ENCODE measurements at regions not wholly inside any gene's neighbourhood (a gene's known extent, or its start where the extent isn't known, plus 50 kb on each side); places are given as distances from the start of the nearest gene placed in this dataset.

- Histone ChIP-seq H3K9me3 (ENCODE audit: low read length) (no peaks in the 10 kb centered on the region), H3K4me3 (ENCODE audit: low read length) (no peak overlapping the region), H2AFZ (ENCODE audit: low read length) (no peak overlapping the region), H3F3A (ENCODE audit: low read length, unreplicated experiment) (no peaks in the 10 kb centered on the region), H3K27me3 (ENCODE audit: low read length) (no peaks in the 10 kb centered on the region), H3K36me3 (ENCODE audit: low read depth, low read length) (no peaks in the 10 kb centered on the region), H3K79me2 (ENCODE audit: low read length) (no peaks in the 10 kb centered on the region), H3K4me1 (ENCODE audit: insufficient read depth, low read length) (no peaks in the 10 kb centered on the region), H3K27ac (ENCODE audit: low read length) (no peak overlapping the region), H3K9me2 (replicated peaks; ENCODE audit: low read length) (no peaks in the 10 kb centered on the region), H3K4me2 (ENCODE audit: low read length) (no peak overlapping the region), H4K20me1 (ENCODE audit: low read length) (no peaks in the 10 kb centered on the region), H3K9ac (ENCODE audit: low read length) (no peak overlapping the region)
- ATAC-seq (no peak), DNase-seq (no peak)
- intact Hi-C loops (cut with micrococcal nuclease): no loop called here
- BruUV-seq (replicated peaks): no TSS peak
- POLR2A ChIA-PET (ENCODE audit: unreplicated experiment): no interaction called here
- TF ChIP-seq EZH2phosphoT487 (IDR thresholded peaks at IDR 0.05; ENCODE audit: borderline replicate concordance, low read length): no peak
- TF ChIP-seq EZH2 (IDR thresholded peaks at IDR 0.05; ENCODE audit: low read length, unreplicated experiment): no peak
- no peak for TF ChIP-seq CTCF (conservative IDR thresholded peaks at IDR 0.05; ENCODE audit: low read depth, low read length)
- CTCF ChIA-PET: no interaction called here
Observed at GRCh38 chrX:113726009-113726408, 857.9 kb upstream of the HTR2C start.

GRCh38 chrX:113699939-113700338 lies 859.3 kb upstream of the AMOT start:
- ChIA-PET POLR2A (ENCODE audit: unreplicated experiment) (no interaction called here), CTCF (no interaction called here)
- Histone ChIP-seq H4K20me1 (ENCODE audit: low read length) (no peaks in the 10 kb centered on the region), H3F3A (ENCODE audit: low read length, unreplicated experiment) (no peaks in the 10 kb centered on the region), H3K36me3 (ENCODE audit: low read depth, low read length) (no peaks in the 10 kb centered on the region), H3K9me3 (ENCODE audit: low read length) (no peaks in the 10 kb centered on the region), H3K27me3 (ENCODE audit: low read length) (no peaks in the 10 kb centered on the region), H3K9me2 (replicated peaks; ENCODE audit: low read length) (no peaks in the 10 kb centered on the region), H3K79me2 (ENCODE audit: low read length) (no peaks in the 10 kb centered on the region), H3K4me1 (ENCODE audit: insufficient read depth, low read length) (no peaks in the 10 kb centered on the region), H3K9ac (ENCODE audit: low read length) (no peak overlapping the region), H3K4me2 (ENCODE audit: low read length) (no peak overlapping the region), H3K4me3 (ENCODE audit: low read length) (no peak overlapping the region), H2AFZ (ENCODE audit: low read length) (no peak overlapping the region), H3K27ac (ENCODE audit: low read length) (no peak overlapping the region)
- no peak for ATAC-seq
- no peak for DNase-seq
- BruUV-seq (replicated peaks): no TSS peak
- no peak for TF ChIP-seq CTCF (conservative IDR thresholded peaks at IDR 0.05; ENCODE audit: low read depth, low read length)
- TF ChIP-seq EZH2phosphoT487 (IDR thresholded peaks at IDR 0.05; ENCODE audit: borderline replicate concordance, low read length): no peak
- no peak for TF ChIP-seq EZH2 (IDR thresholded peaks at IDR 0.05; ENCODE audit: low read length, unreplicated experiment)
- intact Hi-C loops (cut with micrococcal nuclease): no loop called here

DNA sequence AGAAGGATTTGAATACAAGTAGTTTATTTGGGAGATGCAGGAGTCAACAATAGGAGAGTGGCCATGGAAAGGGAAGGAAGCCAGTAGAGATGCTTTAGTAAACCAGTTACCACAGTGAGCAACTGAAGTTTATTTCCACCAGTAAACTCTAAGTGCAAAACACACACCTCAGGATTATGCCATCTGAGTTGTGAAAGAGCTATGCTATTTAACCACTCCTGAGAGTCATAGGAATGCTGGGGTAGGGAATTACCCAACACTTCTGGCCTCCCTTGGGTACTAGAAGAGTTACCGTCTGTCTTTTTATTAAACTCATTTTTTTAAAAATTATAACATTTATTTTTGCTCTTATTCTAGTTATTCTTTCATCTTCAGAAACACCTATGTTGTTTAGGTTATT lies 834.6 kb upstream of the AMOT start:
- CTCF ChIA-PET: no interaction called here
- TF ChIP-seq EZH2 (IDR thresholded peaks at IDR 0.05; ENCODE audit: low read length, unreplicated experiment): no peak
- TF ChIP-seq EZH2phosphoT487 (IDR thresholded peaks at IDR 0.05; ENCODE audit: borderline replicate concordance, low read length): no peak
- no peak for TF ChIP-seq CTCF (conservative IDR thresholded peaks at IDR 0.05; ENCODE audit: low read depth, low read length)
- POLR2A ChIA-PET (ENCODE audit: unreplicated experiment): no interaction called here
- Histone ChIP-seq H3K9me2 (replicated peaks; ENCODE audit: low read length) (no peaks in the 10 kb centered on the region), H3K9ac (ENCODE audit: low read length) (no peak overlapping the region), H3K36me3 (ENCODE audit: low read depth, low read length) (no peaks in the 10 kb centered on the region), H3F3A (ENCODE audit: low read length, unreplicated experiment) (no peaks in the 10 kb centered on the region), H4K20me1 (ENCODE audit: low read length) (no peaks in the 10 kb centered on the region), H3K9me3 (ENCODE audit: low read length) (no peaks in the 10 kb centered on the region), H2AFZ (ENCODE audit: low read length) (no peak overlapping the region), H3K4me3 (ENCODE audit: low read length) (no peak overlapping the region), H3K79me2 (ENCODE audit: low read length) (no peaks in the 10 kb centered on the region), H3K4me1 (ENCODE audit: insufficient read depth, low read length) (no peaks in the 10 kb centered on the region), H3K27me3 (ENCODE audit: low read length) (no peaks in the 10 kb centered on the region), H3K27ac (ENCODE audit: low read length) (no peak overlapping the region), H3K4me2 (ENCODE audit: low read length) (no peak overlapping the region)
- no TSS peak for BruUV-seq (replicated peaks)
- no peak for DNase-seq
- intact Hi-C loops (cut with micrococcal nuclease): no loop called here
- no peak for ATAC-seq
